ENCODE measurements at regions not wholly inside any gene's neighbourhood (a gene's known extent, or its start where the extent isn't known, plus 50 kb on each side); places are given as distances from the start of the nearest gene placed in this dataset.

DNA sequence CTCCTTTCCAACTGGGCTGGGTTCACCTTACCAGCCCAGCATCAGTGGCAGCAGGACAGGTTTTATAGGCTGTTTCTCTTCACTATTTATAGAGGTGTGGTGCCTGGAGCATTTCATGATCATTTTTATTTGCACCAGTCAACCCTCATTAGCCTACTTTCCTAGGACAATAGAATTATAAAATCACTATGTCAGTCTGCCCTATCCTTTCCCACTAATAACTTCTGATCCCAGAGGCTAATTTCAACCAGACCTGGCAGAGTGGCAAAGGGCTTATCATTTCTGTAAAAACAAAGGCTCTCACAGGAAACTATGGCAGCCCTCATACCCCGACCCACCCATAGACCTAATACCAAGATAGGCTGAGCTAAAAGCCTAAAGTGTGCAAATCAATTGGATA is 243.5 kb upstream of the TMEFF2 start:
- TF ChIP-seq, protein P1, sequence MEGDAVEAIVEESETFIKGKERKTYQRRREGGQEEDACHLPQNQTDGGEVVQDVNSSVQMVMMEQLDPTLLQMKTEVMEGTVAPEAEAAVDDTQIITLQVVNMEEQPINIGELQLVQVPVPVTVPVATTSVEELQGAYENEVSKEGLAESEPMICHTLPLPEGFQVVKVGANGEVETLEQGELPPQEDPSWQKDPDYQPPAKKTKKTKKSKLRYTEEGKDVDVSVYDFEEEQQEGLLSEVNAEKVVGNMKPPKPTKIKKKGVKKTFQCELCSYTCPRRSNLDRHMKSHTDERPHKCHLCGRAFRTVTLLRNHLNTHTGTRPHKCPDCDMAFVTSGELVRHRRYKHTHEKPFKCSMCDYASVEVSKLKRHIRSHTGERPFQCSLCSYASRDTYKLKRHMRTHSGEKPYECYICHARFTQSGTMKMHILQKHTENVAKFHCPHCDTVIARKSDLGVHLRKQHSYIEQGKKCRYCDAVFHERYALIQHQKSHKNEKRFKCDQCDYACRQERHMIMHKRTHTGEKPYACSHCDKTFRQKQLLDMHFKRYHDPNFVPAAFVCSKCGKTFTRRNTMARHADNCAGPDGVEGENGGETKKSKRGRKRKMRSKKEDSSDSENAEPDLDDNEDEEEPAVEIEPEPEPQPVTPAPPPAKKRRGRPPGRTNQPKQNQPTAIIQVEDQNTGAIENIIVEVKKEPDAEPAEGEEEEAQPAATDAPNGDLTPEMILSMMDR (IDR thresholded peaks at IDR 0.05) = no peak
- no peak for TF ChIP-seq POLR2A (IDR thresholded peaks at IDR 0.05)
- TF ChIP-seq POLR2AphosphoS5 (IDR thresholded peaks at IDR 0.05) = no peak
- no peak for TF ChIP-seq EP300 (IDR thresholded peaks at IDR 0.05)

Measured in suprapubic skin (tissue), 4 donors.